GM19468 (cell line): ENCODE measurements at regions not wholly inside any gene's neighbourhood (a gene's known extent, or its start where the extent isn't known, plus 50 kb on each side); places are given as distances from the start of the nearest gene placed in this dataset.
"Not testable (repeated sequence)": the region's sequence is repeated elsewhere in the genome, so short reads cannot be mapped to it uniquely, and the experiment has no call there.

Experiments
- ATAC-seq: cut with Tn5 transposase; IDR thresholded peaks from one replicate; pipeline ENCODE4 v1.9.1; 2021; ENCODE audit warnings: mild to moderate bottlenecking, moderate library complexity, moderate number of reproducible peaks; ENCODE audit not compliant: unreplicated experiment; ENCODE audit errors: extremely low read depth

- ATAC-seq = no peak
These were observed 508.1 kb downstream of the TRAM1L1 start for GRCh38 chr4:116577321-116577720.

- ATAC-seq = no peak
These were observed 511.8 kb downstream of the TRAM1L1 start for GRCh38 chr4:116573540-116573939.

- no peak for ATAC-seq
These were observed 523.6 kb downstream of the TRAM1L1 start for GRCh38 chr4:116561768-116562167.

- ATAC-seq = no peak
These were observed 533.6 kb downstream of the TRAM1L1 start for GRCh38 chr4:116551806-116552205.

- no peak for ATAC-seq
These were observed 537.7 kb downstream of the TRAM1L1 start for GRCh38 chr4:116547632-116548031.

GRCh38 chr4:116546759-116547158, 538.6 kb downstream of the TRAM1L1 start:
- ATAC-seq = no peak

- no peak for ATAC-seq
These were observed 540.4 kb downstream of the TRAM1L1 start for GRCh38 chr4:116544946-116545345.

- ATAC-seq = no peak
These were observed 545.6 kb downstream of the TRAM1L1 start for GRCh38 chr4:116539744-116540143.

- no peak for ATAC-seq
These were observed 547.5 kb downstream of the TRAM1L1 start for GRCh38 chr4:116537828-116538227.

GRCh38 chr4:116536024-116536423, 549.4 kb downstream of the TRAM1L1 start:
- ATAC-seq = not testable (repeated sequence)

GRCh38 chr4:116531870-116532269, 553.5 kb downstream of the TRAM1L1 start:
- peak; percentile 55 for ATAC-seq

- ATAC-seq = no peak
These were observed 554.4 kb downstream of the TRAM1L1 start for GRCh38 chr4:116531026-116531425.

- ATAC-seq = no peak
These were observed 555.3 kb downstream of the TRAM1L1 start for GRCh38 chr4:116530048-116530447.

- no peak for ATAC-seq
These were observed 556.2 kb downstream of the TRAM1L1 start for GRCh38 chr4:116529129-116529528.

GRCh38 chr4:116522922-116523321, 562.5 kb downstream of the TRAM1L1 start:
- ATAC-seq = no peak

- no peak for ATAC-seq
These were observed 564.5 kb downstream of the TRAM1L1 start for GRCh38 chr4:116520886-116521285.

- ATAC-seq = no peak
These were observed 568.7 kb downstream of the TRAM1L1 start for GRCh38 chr4:116516711-116517110.

- ATAC-seq = no peak
These were observed 569.4 kb downstream of the TRAM1L1 start for GRCh38 chr4:116515959-116516358.

- no peak for ATAC-seq
These were observed 572.8 kb downstream of the TRAM1L1 start for GRCh38 chr4:116512552-116512951.

GRCh38 chr4:116501954-116502353, 583.4 kb downstream of the TRAM1L1 start:
- no peak for ATAC-seq

GRCh38 chr4:116500225-116500624, 585.2 kb downstream of the TRAM1L1 start:
- no peak for ATAC-seq

- ATAC-seq = no peak
These were observed 595.6 kb downstream of the TRAM1L1 start for GRCh38 chr4:116489739-116490138.

GRCh38 chr4:116486401-116486800, 599.0 kb downstream of the TRAM1L1 start:
- ATAC-seq = no peak
